WTC11 (cell line): ENCODE measurements at regions not wholly inside any gene's neighbourhood (a gene's known extent, or its start where the extent isn't known, plus 50 kb on each side); places are given as distances from the start of the nearest gene placed in this dataset.

ENCODE experiments used
- ATAC-seq: fragments of 200-7000 bp; cut with Tn5 transposase; 2 replicates; pipeline ENCODE4 v1.10.0; 2021; ENCODE audit warnings: mild to moderate bottlenecking, moderate library complexity
- CTCF ChIA-PET: fragments of 300-600 bp; sonication (Branson Sonifier 250); formaldehyde crosslinking; loops from one replicate; lab custom pipeline; 2021; ENCODE audit warnings: antibody characterized with exemption; lab: Charles Lee
- POLR2A ChIA-PET: fragments of 350-600 bp; sonication (Branson Sonifier 250); formaldehyde crosslinking; loops from one replicate; lab custom pipeline; 2021; ENCODE audit warnings: antibody characterized with exemption; lab: Charles Lee
- DNase-seq: peaks from one replicate; pipeline ENCODE4 v3.0.0; 2021; ENCODE audit warnings: low spot score
- H3K27ac Mint-ChIP-seq: 2 replicates; pipeline ENCODE4 v1.8.0; 2021; ENCODE audit warnings: mixed read lengths
- H3K27me3 Mint-ChIP-seq: 2 replicates; pipeline ENCODE4 v1.8.0; 2021; ENCODE audit warnings: low read depth, mild to moderate bottlenecking, moderate library complexity, mixed read lengths
- H3K36me3 Mint-ChIP-seq: 2 replicates; pipeline ENCODE4 v1.8.0; 2021; ENCODE audit warnings: mixed read lengths
- H3K4me1 Mint-ChIP-seq: 2 replicates; pipeline ENCODE4 v1.8.0; 2022; ENCODE audit warnings: mixed read lengths
- H3K4me3 Mint-ChIP-seq: 2 replicates; pipeline ENCODE4 v1.8.0; 2021; ENCODE audit warnings: mild to moderate bottlenecking, moderate library complexity, mixed read lengths
- H3K9me3 Mint-ChIP-seq: 2 replicates; pipeline ENCODE4 v1.8.0; 2021; ENCODE audit warnings: mixed read lengths
- ATF1 ChIP-seq: sonication (generic); formaldehyde crosslinking; IDR thresholded peaks from 2 replicates; pipeline ENCODE4 v1.8.1; 2023; ENCODE audit warnings: mild to moderate bottlenecking, moderate library complexity, missing genetic modification reagents
- EMX1 ChIP-seq: fragments of 250-450 bp; sonication (Bioruptor Pico); IDR thresholded peaks from 2 replicates; pipeline ENCODE4 v1.8.0; 2021; ENCODE audit warnings: mild to moderate bottlenecking
- FOXJ3 ChIP-seq: sonication (generic); formaldehyde crosslinking; IDR thresholded peaks from 2 replicates; pipeline ENCODE4 v1.9.0; 2021; ENCODE audit warnings: missing genetic modification reagents, mild to moderate bottlenecking, borderline replicate concordance
- FOXK1 ChIP-seq: sonication (generic); formaldehyde crosslinking; IDR thresholded peaks from 2 replicates; pipeline ENCODE4 v1.8.0; 2022; ENCODE audit warnings: mild to moderate bottlenecking, moderate library complexity, missing genetic modification reagents
- MYBL2 ChIP-seq: sonication (generic); formaldehyde crosslinking; IDR thresholded peaks from 2 replicates; pipeline ENCODE4 v1.8.1; 2023; ENCODE audit warnings: mild to moderate bottlenecking, moderate library complexity, missing genetic modification reagents
- NFATC4 ChIP-seq: fragments of 250-450 bp; sonication (Bioruptor Pico); IDR thresholded peaks from 2 replicates; pipeline ENCODE4 v1.9.0; 2021; ENCODE audit warnings: mild to moderate bottlenecking
- NFE2L1 ChIP-seq: sonication (generic); formaldehyde crosslinking; IDR thresholded peaks from 2 replicates; pipeline ENCODE4 v1.8.1; 2023; ENCODE audit warnings: missing genetic modification reagents
- NR1H2 ChIP-seq: sonication (generic); formaldehyde crosslinking; IDR thresholded peaks from 2 replicates; pipeline ENCODE4 v1.9.0; 2021; ENCODE audit warnings: mild to moderate bottlenecking, moderate library complexity, missing genetic modification reagents
- NR2C2 ChIP-seq: sonication (generic); formaldehyde crosslinking; IDR thresholded peaks from 2 replicates; pipeline ENCODE4 v1.8.0; 2022; ENCODE audit warnings: mild to moderate bottlenecking, missing genetic modification reagents
- NR3C1 ChIP-seq: sonication (generic); formaldehyde crosslinking; conservative IDR thresholded peaks from 2 replicates; pipeline ENCODE4 v1.8.1; 2023; ENCODE audit warnings: low read depth, mild to moderate bottlenecking, missing genetic modification reagents
- SMAD3 ChIP-seq: sonication (generic); formaldehyde crosslinking; IDR thresholded peaks from 2 replicates; pipeline ENCODE4 v1.8.0; 2022; ENCODE audit warnings: missing genetic modification reagents, mild to moderate bottlenecking, borderline replicate concordance
- SMAD4 ChIP-seq: sonication (generic); formaldehyde crosslinking; IDR thresholded peaks from 2 replicates; pipeline ENCODE4 v1.8.0; 2022; ENCODE audit warnings: mild to moderate bottlenecking, missing genetic modification reagents
- TP53 ChIP-seq: sonication (generic); formaldehyde crosslinking; IDR thresholded peaks from 2 replicates; pipeline ENCODE4 v1.8.1; 2023; ENCODE audit warnings: mild to moderate bottlenecking, missing genetic modification reagents
- ZBTB21 ChIP-seq: sonication (generic); formaldehyde crosslinking; IDR thresholded peaks from 2 replicates; pipeline ENCODE4 v1.8.1; 2023; ENCODE audit warnings: mild to moderate bottlenecking, missing genetic modification reagents, borderline replicate concordance
- ZNF232 ChIP-seq: sonication (generic); formaldehyde crosslinking; IDR thresholded peaks from 2 replicates; pipeline ENCODE4 v1.8.0; 2022; ENCODE audit warnings: mild to moderate bottlenecking, missing genetic modification reagents
- ZNF396 ChIP-seq: fragments of 250-450 bp; sonication (Bioruptor Pico); IDR thresholded peaks from 2 replicates; pipeline ENCODE4 v1.8.0; 2021; ENCODE audit warnings: mild to moderate bottlenecking, moderate library complexity, borderline replicate concordance
- ZNF671 ChIP-seq: fragments of 250-450 bp; sonication (Bioruptor Pico); IDR thresholded peaks from 2 replicates; pipeline ENCODE4 v1.8.0; 2021; ENCODE audit warnings: mild to moderate bottlenecking
- TF ChIP-seq, protein P1 (sequence below): sonication (generic); formaldehyde crosslinking; IDR thresholded peaks from 2 replicates; pipeline ENCODE4 v1.8.1; 2023; ENCODE audit warnings: mild to moderate bottlenecking, missing genetic modification reagents, borderline replicate concordance
- TF ChIP-seq, protein P2 (sequence below): sonication (generic); formaldehyde crosslinking; conservative IDR thresholded peaks from 2 replicates; pipeline ENCODE4 v1.8.1; 2023; ENCODE audit warnings: mild to moderate bottlenecking, low read depth, missing genetic modification reagents, moderate library complexity
- TF ChIP-seq, protein P3 (sequence below): sonication (generic); formaldehyde crosslinking; IDR thresholded peaks from 2 replicates; pipeline ENCODE4 v1.8.0; 2022; ENCODE audit warnings: mild to moderate bottlenecking, missing genetic modification reagents
- TF ChIP-seq, protein P4 (sequence below): sonication (generic); formaldehyde crosslinking; IDR thresholded peaks from 2 replicates; pipeline ENCODE4 v1.8.0; 2022; ENCODE audit warnings: mild to moderate bottlenecking, missing genetic modification reagents
- TF ChIP-seq, protein P5 (sequence below): sonication (generic); formaldehyde crosslinking; IDR thresholded peaks from 2 replicates; pipeline ENCODE4 v1.8.1; 2022; ENCODE audit warnings: mild to moderate bottlenecking, moderate library complexity, missing genetic modification reagents
- TF ChIP-seq, protein P6 (sequence below): sonication (generic); formaldehyde crosslinking; IDR thresholded peaks from 2 replicates; pipeline ENCODE4 v1.8.1; 2023; ENCODE audit warnings: mild to moderate bottlenecking, missing genetic modification reagents, moderate library complexity
- TF ChIP-seq, protein P7 (sequence below): sonication (generic); formaldehyde crosslinking; IDR thresholded peaks from 2 replicates; pipeline ENCODE4 v1.8.0; 2023; ENCODE audit warnings: missing genetic modification reagents

DNA sequence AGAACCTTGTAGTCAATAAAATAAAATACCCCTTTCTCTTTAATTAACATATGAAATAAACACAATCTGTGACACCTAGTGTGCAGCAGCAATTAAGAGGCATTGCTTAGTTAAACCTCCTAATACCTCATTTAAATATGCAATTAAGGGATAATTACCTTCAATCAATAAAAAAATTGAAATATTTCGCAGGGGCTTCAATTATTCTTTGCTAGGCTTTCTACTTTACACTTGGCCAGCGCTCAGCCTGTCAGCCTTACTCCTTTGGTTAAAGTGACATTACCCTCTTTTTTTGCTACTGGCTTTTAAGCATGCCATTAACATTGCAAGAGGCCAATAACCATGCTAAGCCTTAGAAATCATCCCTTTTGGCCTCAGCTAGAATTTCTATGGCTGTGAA is 327.5 kb upstream of the ZNF521 start:
- no peak overlapping the region for H3K27ac Mint-ChIP-seq
- TF ChIP-seq, protein P1, sequence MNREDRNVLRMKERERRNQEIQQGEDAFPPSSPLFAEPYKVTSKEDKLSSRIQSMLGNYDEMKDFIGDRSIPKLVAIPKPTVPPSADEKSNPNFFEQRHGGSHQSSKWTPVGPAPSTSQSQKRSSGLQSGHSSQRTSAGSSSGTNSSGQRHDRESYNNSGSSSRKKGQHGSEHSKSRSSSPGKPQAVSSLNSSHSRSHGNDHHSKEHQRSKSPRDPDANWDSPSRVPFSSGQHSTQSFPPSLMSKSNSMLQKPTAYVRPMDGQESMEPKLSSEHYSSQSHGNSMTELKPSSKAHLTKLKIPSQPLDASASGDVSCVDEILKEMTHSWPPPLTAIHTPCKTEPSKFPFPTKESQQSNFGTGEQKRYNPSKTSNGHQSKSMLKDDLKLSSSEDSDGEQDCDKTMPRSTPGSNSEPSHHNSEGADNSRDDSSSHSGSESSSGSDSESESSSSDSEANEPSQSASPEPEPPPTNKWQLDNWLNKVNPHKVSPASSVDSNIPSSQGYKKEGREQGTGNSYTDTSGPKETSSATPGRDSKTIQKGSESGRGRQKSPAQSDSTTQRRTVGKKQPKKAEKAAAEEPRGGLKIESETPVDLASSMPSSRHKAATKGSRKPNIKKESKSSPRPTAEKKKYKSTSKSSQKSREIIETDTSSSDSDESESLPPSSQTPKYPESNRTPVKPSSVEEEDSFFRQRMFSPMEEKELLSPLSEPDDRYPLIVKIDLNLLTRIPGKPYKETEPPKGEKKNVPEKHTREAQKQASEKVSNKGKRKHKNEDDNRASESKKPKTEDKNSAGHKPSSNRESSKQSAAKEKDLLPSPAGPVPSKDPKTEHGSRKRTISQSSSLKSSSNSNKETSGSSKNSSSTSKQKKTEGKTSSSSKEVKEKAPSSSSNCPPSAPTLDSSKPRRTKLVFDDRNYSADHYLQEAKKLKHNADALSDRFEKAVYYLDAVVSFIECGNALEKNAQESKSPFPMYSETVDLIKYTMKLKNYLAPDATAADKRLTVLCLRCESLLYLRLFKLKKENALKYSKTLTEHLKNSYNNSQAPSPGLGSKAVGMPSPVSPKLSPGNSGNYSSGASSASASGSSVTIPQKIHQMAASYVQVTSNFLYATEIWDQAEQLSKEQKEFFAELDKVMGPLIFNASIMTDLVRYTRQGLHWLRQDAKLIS (CRISPR knock-in tag), result no peak
- TF ChIP-seq EMX1 (CRISPR knock-in tag), result no peak
- no peak for TF ChIP-seq FOXK1 (CRISPR knock-in tag)
- no peak for TF ChIP-seq ZNF396 (CRISPR knock-in tag)
- TF ChIP-seq ZNF232 (CRISPR knock-in tag), result no peak
- TF ChIP-seq FOXJ3 (CRISPR knock-in tag), result no peak
- no peak for TF ChIP-seq NR1H2
- TF ChIP-seq, protein P2, sequence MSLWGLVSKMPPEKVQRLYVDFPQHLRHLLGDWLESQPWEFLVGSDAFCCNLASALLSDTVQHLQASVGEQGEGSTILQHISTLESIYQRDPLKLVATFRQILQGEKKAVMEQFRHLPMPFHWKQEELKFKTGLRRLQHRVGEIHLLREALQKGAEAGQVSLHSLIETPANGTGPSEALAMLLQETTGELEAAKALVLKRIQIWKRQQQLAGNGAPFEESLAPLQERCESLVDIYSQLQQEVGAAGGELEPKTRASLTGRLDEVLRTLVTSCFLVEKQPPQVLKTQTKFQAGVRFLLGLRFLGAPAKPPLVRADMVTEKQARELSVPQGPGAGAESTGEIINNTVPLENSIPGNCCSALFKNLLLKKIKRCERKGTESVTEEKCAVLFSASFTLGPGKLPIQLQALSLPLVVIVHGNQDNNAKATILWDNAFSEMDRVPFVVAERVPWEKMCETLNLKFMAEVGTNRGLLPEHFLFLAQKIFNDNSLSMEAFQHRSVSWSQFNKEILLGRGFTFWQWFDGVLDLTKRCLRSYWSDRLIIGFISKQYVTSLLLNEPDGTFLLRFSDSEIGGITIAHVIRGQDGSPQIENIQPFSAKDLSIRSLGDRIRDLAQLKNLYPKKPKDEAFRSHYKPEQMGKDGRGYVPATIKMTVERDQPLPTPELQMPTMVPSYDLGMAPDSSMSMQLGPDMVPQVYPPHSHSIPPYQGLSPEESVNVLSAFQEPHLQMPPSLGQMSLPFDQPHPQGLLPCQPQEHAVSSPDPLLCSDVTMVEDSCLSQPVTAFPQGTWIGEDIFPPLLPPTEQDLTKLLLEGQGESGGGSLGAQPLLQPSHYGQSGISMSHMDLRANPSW (CRISPR knock-in tag), result no peak
- TF ChIP-seq, protein P3, sequence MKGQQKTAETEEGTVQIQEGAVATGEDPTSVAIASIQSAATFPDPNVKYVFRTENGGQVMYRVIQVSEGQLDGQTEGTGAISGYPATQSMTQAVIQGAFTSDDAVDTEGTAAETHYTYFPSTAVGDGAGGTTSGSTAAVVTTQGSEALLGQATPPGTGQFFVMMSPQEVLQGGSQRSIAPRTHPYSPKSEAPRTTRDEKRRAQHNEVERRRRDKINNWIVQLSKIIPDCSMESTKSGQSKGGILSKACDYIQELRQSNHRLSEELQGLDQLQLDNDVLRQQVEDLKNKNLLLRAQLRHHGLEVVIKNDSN (CRISPR knock-in tag), result no peak
- CTCF ChIA-PET, result no interaction called here
- H3K4me1 Mint-ChIP-seq, result peaks cover 67% of the 10 kb centered on the region
- H3K9me3 Mint-ChIP-seq, result peaks cover 12% of the 10 kb centered on the region
- ATAC-seq, result no peak
- no peak for DNase-seq
- H3K36me3 Mint-ChIP-seq, result no peaks in the 10 kb centered on the region
- H3K27me3 Mint-ChIP-seq, result peaks cover 19% of the 10 kb centered on the region
- H3K4me3 Mint-ChIP-seq, result no peak overlapping the region
- POLR2A ChIA-PET, result no interaction called here

DNA sequence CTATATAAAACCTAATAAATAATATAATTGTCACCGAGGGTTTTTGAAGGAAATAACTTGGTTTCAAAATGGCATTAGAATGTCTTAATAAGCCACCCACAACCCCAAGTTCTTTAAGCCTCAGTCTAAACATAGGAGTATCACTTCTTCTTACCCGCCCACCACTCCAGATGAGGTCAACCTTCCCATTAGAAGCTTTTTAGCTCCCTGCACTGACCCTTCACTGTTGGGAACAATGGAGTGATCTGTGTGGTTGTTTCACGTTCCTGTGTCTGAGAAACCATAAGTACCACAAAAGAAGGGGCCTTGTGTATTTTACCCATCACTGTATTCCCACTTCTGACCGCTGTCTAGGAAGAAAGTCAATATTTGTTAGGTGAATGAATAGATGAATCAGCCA is 326.3 kb upstream of the ZNF521 start:
- ChIA-PET POLR2A (no interaction called here), CTCF (interaction anchor here (1.5 kb wide), 1 partner anchor 65 kb away, joined by 3 read pairs; no protein-coding TSS in a partner anchor)
- Mint-ChIP-seq H3K9me3 (peaks cover 12% of the 10 kb centered on the region), H3K4me3 (no peak overlapping the region), H3K4me1 (peaks cover 68% of the 10 kb centered on the region), H3K27ac (no peak overlapping the region), H3K27me3 (peaks cover 19% of the 10 kb centered on the region), H3K36me3 (no peaks in the 10 kb centered on the region)
- DNase-seq, result no peak
- ATAC-seq, result no peak
- TF ChIP-seq ZBTB21 (CRISPR knock-in tag) (no peak), SMAD3 (CRISPR knock-in tag) (no peak), NFATC4 (CRISPR knock-in tag) (no peak), ATF1 (CRISPR knock-in tag) (no peak), MYBL2 (no peak), SMAD4 (no peak), NR2C2 (no peak), ZNF671 (CRISPR knock-in tag) (no peak), NR3C1 (CRISPR knock-in tag) (no peak), NFE2L1 (CRISPR knock-in tag) (no peak), TP53 (CRISPR knock-in tag) (no peak), ZNF232 (CRISPR knock-in tag) (no peak)
- TF ChIP-seq, protein P4, sequence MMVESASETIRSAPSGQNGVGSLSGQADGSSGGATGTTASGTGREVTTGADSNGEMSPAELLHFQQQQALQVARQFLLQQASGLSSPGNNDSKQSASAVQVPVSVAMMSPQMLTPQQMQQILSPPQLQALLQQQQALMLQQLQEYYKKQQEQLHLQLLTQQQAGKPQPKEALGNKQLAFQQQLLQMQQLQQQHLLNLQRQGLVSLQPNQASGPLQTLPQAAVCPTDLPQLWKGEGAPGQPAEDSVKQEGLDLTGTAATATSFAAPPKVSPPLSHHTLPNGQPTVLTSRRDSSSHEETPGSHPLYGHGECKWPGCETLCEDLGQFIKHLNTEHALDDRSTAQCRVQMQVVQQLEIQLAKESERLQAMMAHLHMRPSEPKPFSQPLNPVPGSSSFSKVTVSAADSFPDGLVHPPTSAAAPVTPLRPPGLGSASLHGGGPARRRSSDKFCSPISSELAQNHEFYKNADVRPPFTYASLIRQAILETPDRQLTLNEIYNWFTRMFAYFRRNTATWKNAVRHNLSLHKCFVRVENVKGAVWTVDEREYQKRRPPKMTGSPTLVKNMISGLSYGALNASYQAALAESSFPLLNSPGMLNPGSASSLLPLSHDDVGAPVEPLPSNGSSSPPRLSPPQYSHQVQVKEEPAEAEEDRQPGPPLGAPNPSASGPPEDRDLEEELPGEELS (CRISPR knock-in tag), result no peak
- TF ChIP-seq, protein P5, sequence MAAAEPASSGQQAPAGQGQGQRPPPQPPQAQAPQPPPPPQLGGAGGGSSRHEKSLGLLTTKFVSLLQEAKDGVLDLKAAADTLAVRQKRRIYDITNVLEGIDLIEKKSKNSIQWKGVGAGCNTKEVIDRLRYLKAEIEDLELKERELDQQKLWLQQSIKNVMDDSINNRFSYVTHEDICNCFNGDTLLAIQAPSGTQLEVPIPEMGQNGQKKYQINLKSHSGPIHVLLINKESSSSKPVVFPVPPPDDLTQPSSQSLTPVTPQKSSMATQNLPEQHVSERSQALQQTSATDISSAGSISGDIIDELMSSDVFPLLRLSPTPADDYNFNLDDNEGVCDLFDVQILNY, result no peak
- TF ChIP-seq, protein P6, sequence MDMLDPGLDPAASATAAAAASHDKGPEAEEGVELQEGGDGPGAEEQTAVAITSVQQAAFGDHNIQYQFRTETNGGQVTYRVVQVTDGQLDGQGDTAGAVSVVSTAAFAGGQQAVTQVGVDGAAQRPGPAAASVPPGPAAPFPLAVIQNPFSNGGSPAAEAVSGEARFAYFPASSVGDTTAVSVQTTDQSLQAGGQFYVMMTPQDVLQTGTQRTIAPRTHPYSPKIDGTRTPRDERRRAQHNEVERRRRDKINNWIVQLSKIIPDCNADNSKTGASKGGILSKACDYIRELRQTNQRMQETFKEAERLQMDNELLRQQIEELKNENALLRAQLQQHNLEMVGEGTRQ (CRISPR knock-in tag), result no peak
- TF ChIP-seq, protein P7, sequence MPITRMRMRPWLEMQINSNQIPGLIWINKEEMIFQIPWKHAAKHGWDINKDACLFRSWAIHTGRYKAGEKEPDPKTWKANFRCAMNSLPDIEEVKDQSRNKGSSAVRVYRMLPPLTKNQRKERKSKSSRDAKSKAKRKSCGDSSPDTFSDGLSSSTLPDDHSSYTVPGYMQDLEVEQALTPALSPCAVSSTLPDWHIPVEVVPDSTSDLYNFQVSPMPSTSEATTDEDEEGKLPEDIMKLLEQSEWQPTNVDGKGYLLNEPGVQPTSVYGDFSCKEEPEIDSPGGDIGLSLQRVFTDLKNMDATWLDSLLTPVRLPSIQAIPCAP (CRISPR knock-in tag), result no peak
